ENCODE measurements at regions not wholly inside any gene's neighbourhood (a gene's known extent, or its start where the extent isn't known, plus 50 kb on each side); places are given as distances from the start of the nearest gene placed in this dataset.
"Not testable (repeated sequence)": the region's sequence is repeated elsewhere in the genome, so short reads cannot be mapped to it uniquely, and the experiment has no call there.

DNA sequence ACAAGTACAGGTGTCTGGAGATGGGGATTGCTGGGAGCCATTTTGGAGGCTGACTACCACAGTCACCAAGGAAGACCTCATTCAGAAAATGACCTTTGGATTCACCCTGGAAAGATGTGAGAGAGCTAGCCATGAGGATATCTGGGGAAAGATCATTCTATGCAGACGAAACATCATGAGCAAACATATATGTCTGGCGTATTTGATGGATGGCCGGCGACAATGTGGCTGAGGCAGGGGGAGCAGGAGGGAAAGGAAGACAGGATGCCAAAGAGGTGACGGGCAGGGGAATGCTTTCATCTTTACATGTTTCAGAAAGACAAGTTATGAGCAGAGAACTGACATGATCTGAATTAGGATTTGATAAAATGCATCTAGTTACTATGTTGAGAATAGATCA is 61.5 kb upstream of the SOX13 start:
- no peak for DNase-seq (ENCODE audit: low read depth in 2 of 2)
- no peak overlapping the region for H3K4me3 ChIP-seq (replicated peaks in 1 of 4; ENCODE audit: control extremely low read depth in 1 of 4, insufficient read depth in 1 of 4, low read depth in 3 of 4, low read length in 4 of 4)
- TF ChIP-seq EZH2 (IDR thresholded peaks at IDR 0.05; ENCODE audit: low read length, missing control alignments) (no peak), CTCF (conservative IDR thresholded peaks at IDR 0.05 in 1 of 2, IDR thresholded peaks at IDR 0.05 in 1 of 2; ENCODE audit: low read depth in 1 of 2, low read length in 2 of 2) (no peak)
- H3K27me3 ChIP-seq (ENCODE audit: control insufficient read depth, insufficient read depth, low read length) = no peaks in the 10 kb centered on the region
- no peak overlapping the region for H3K27ac ChIP-seq (ENCODE audit: insufficient read depth, low read length)
- H3K79me2 ChIP-seq (ENCODE audit: control insufficient read depth, insufficient read depth, low read length) = no peaks in the 10 kb centered on the region
- no peak overlapping the region for H3K4me2 ChIP-seq (ENCODE audit: extremely low read depth, insufficient read depth, low read length)
- H3K9ac ChIP-seq (ENCODE audit: insufficient read depth, low read length) = no peak overlapping the region
- H3K36me3 ChIP-seq (ENCODE audit: control insufficient read depth, insufficient read depth, low read length) = no peaks in the 10 kb centered on the region
- H2AFZ ChIP-seq (ENCODE audit: low read length) = no peak overlapping the region
- H3K9me3 ChIP-seq (ENCODE audit: control insufficient read depth, insufficient read depth, low read depth, low read length) = no peaks in the 10 kb centered on the region
- H3K4me1 ChIP-seq (ENCODE audit: control insufficient read depth, extremely low read depth, insufficient read depth, low read length) = no peaks in the 10 kb centered on the region
- no peaks in the 10 kb centered on the region for H4K20me1 ChIP-seq (ENCODE audit: control insufficient read depth, extremely low read depth, insufficient read depth, low read length)

GRCh38 chr1:204013052-204013451 is 59.9 kb upstream of the SOX13 start:
- no peak for DNase-seq (ENCODE audit: low read depth in 2 of 2)
- no peaks in the 10 kb centered on the region for H4K20me1 ChIP-seq (ENCODE audit: control insufficient read depth, extremely low read depth, insufficient read depth, low read length)
- no peaks in the 10 kb centered on the region for H3K9me3 ChIP-seq (ENCODE audit: control insufficient read depth, insufficient read depth, low read depth, low read length)
- H3K36me3 ChIP-seq (ENCODE audit: control insufficient read depth, insufficient read depth, low read length) = no peaks in the 10 kb centered on the region
- TF ChIP-seq EZH2 (IDR thresholded peaks at IDR 0.05; ENCODE audit: low read length, missing control alignments) = no peak
- TF ChIP-seq CTCF (conservative IDR thresholded peaks at IDR 0.05 in 1 of 2, IDR thresholded peaks at IDR 0.05 in 1 of 2; ENCODE audit: low read depth in 1 of 2, low read length in 2 of 2) = no peak
- no peaks in the 10 kb centered on the region for H3K79me2 ChIP-seq (ENCODE audit: control insufficient read depth, insufficient read depth, low read length)
- no peak overlapping the region for H3K27ac ChIP-seq (ENCODE audit: insufficient read depth, low read length)
- no peak overlapping the region for H3K9ac ChIP-seq (ENCODE audit: insufficient read depth, low read length)
- H3K4me3 ChIP-seq (replicated peaks in 1 of 4; ENCODE audit: control extremely low read depth in 1 of 4, insufficient read depth in 1 of 4, low read depth in 3 of 4, low read length in 4 of 4) = no peak overlapping the region
- H3K4me2 ChIP-seq (ENCODE audit: extremely low read depth, insufficient read depth, low read length) = no peak overlapping the region
- no peaks in the 10 kb centered on the region for H3K4me1 ChIP-seq (ENCODE audit: control insufficient read depth, extremely low read depth, insufficient read depth, low read length)
- no peak overlapping the region for H2AFZ ChIP-seq (ENCODE audit: low read length)
- H3K27me3 ChIP-seq (ENCODE audit: control insufficient read depth, insufficient read depth, low read length) = no peaks in the 10 kb centered on the region

DNA sequence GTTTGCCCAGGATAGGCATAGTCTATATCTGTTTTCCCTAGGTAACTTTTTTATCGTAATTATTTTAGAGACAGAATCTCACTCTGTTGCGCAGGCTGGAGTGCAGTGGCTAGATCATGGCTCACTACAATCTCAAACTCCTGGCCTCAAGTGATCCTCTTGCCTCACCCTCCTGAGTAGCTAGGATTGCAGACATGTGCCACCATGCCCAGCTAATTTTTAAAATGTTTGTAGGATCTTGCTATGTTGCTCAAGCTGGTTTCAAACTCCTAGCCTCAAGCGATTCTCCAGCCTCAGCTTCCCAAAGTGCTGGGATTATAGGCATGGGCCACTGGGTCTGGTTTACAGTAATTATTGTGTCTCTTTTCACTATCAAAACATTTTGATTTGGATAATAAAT is 58.6 kb upstream of the SOX13 start:
- H3K4me2 ChIP-seq (ENCODE audit: extremely low read depth, insufficient read depth, low read length) = no peak overlapping the region
- no peak for DNase-seq (ENCODE audit: low read depth in 2 of 2)
- H3K4me1 ChIP-seq (ENCODE audit: control insufficient read depth, extremely low read depth, insufficient read depth, low read length) = no peaks in the 10 kb centered on the region
- H3K79me2 ChIP-seq (ENCODE audit: control insufficient read depth, insufficient read depth, low read length) = no peaks in the 10 kb centered on the region
- no peak overlapping the region for H3K9ac ChIP-seq (ENCODE audit: insufficient read depth, low read length)
- peaks cover 2% of the 10 kb centered on the region for H3K27me3 ChIP-seq (ENCODE audit: control insufficient read depth, insufficient read depth, low read length)
- H3K27ac ChIP-seq (ENCODE audit: insufficient read depth, low read length) = no peak overlapping the region
- H4K20me1 ChIP-seq (ENCODE audit: control insufficient read depth, extremely low read depth, insufficient read depth, low read length) = no peaks in the 10 kb centered on the region
- TF ChIP-seq EZH2 (IDR thresholded peaks at IDR 0.05; ENCODE audit: low read length, missing control alignments) = no peak
- no peak for TF ChIP-seq CTCF (conservative IDR thresholded peaks at IDR 0.05 in 1 of 2, IDR thresholded peaks at IDR 0.05 in 1 of 2; ENCODE audit: low read depth in 1 of 2, low read length in 2 of 2)
- H3K4me3 ChIP-seq (replicated peaks in 1 of 4; ENCODE audit: control extremely low read depth in 1 of 4, insufficient read depth in 1 of 4, low read depth in 3 of 4, low read length in 4 of 4) = no peak overlapping the region
- no peaks in the 10 kb centered on the region for H3K36me3 ChIP-seq (ENCODE audit: control insufficient read depth, insufficient read depth, low read length)
- H2AFZ ChIP-seq (ENCODE audit: low read length) = no peak overlapping the region
- no peaks in the 10 kb centered on the region for H3K9me3 ChIP-seq (ENCODE audit: control insufficient read depth, insufficient read depth, low read depth, low read length)

GRCh38 chr1:204014961-204015360 is 58.0 kb upstream of the SOX13 start:
- H3K4me3 ChIP-seq (replicated peaks in 1 of 4; ENCODE audit: control extremely low read depth in 1 of 4, insufficient read depth in 1 of 4, low read depth in 3 of 4, low read length in 4 of 4); H3K79me2 ChIP-seq (ENCODE audit: control insufficient read depth, insufficient read depth, low read length); H2AFZ ChIP-seq (ENCODE audit: low read length); H3K9ac ChIP-seq (ENCODE audit: insufficient read depth, low read length); H4K20me1 ChIP-seq (ENCODE audit: control insufficient read depth, extremely low read depth, insufficient read depth, low read length); H3K9me3 ChIP-seq (ENCODE audit: control insufficient read depth, insufficient read depth, low read depth, low read length); H3K27me3 ChIP-seq (ENCODE audit: control insufficient read depth, insufficient read depth, low read length); H3K4me1 ChIP-seq (ENCODE audit: control insufficient read depth, extremely low read depth, insufficient read depth, low read length); H3K4me2 ChIP-seq (ENCODE audit: extremely low read depth, insufficient read depth, low read length); H3K36me3 ChIP-seq (ENCODE audit: control insufficient read depth, insufficient read depth, low read length); H3K27ac ChIP-seq (ENCODE audit: insufficient read depth, low read length); DNase-seq (ENCODE audit: low read depth in 2 of 2): not testable (repeated sequence)

Measured in fibroblast of lung (primary cell).